GM21786 (cell line): ENCODE measurements at regions not wholly inside any gene's neighbourhood (a gene's known extent, or its start where the extent isn't known, plus 50 kb on each side); places are given as distances from the start of the nearest gene placed in this dataset.
"Not testable (repeated sequence)": the region's sequence is repeated elsewhere in the genome, so short reads cannot be mapped to it uniquely, and the experiment has no call there.

Experiments
- ATAC-seq: cut with Tn5 transposase; IDR thresholded peaks from one replicate; pipeline ENCODE4 v1.9.1; 2021; ENCODE audit not compliant: unreplicated experiment

DNA sequence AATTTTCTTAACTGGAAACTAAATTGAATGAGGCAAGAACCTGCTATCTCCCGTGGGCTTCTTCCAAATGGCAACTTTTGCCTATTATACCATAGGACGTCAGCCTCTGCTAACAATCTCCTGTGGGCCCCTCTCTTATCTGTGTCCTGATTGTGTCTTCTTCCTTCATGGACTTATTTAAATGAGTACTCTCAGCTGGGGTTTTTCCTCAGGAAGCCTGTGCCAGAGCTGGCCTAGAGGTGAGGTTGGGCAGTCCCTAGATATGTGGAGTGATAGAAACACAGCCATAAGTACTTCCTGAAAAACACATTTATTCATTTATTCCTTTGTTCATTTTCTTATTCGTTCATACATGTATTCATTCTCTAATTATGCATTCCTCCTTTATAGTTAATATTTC lies 712.5 kb upstream of the SLIT2 start:
- no peak for ATAC-seq

GRCh38 chr4:19534159-19534558 lies 717.5 kb upstream of the SLIT2 start:
- ATAC-seq, result no peak

DNA sequence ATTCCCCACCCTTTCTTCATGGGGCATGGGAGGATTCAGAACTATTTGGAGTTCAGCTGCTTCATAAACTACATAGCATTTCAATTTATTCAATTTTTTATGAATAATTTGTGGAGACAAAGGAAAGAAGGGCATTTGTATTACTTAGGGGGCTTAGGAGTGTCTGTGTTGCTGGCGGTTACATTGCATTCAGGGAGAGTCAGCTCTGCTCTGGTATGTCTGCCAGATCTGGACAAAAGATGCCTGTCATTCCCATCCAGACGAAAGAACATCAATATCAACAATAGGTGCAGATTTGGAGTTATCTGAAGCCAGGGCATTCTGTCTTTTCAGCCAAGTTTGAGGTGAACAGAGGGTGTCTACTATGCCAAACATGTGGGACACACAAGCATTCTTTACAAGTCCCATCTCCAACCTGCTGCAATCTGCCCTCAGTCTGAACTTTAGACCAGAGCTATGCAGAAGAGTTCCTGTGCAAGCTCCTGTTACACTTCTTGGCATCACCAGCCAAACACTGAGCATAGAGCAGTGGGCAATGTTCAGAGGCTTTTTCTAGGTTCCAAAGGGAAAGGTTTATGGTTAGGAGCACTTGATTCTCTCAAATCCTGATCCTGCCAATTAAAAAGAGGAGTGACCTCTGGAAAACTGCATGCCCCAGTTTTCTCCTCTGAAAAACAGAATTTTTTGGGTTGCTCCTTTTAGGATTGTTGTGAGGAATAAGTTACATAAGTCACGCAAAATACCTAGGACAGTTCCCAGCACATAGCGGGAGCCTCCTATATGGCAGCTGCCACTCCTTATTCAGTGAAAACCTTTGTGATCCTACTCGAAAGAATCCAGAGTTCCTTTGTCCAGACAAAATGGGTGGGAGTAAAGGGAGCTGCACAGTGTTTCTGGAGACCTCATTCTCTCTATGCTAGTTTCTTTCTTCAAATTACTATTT lies 719.5 kb upstream of the SLIT2 start:
- ATAC-seq, result no peak

- ATAC-seq, result no peak
These were observed 727.7 kb upstream of the SLIT2 start for GRCh38 chr4:19523964-19524363.

DNA sequence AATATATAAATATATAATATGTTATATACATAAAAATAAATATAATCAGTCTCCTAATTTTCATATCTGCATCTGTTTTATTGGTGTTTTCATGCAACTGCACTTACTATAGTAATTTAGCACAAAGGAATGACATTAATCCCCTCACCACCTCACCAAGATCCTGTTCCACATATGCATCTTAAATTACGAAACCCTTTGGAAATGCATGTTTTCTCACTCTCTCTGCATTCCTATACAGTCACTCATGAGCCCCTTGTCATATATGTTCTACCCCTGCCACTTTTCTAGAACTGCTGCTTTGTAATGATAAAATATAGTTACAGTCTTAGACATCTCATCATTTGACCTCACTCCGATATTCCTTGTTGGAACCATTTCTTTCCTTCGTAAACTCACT lies 728.7 kb upstream of the SLIT2 start:
- ATAC-seq, result no peak

GRCh38 chr4:19520939-19521520 lies 730.7 kb upstream of the SLIT2 start:
- ATAC-seq, result no peak

DNA sequence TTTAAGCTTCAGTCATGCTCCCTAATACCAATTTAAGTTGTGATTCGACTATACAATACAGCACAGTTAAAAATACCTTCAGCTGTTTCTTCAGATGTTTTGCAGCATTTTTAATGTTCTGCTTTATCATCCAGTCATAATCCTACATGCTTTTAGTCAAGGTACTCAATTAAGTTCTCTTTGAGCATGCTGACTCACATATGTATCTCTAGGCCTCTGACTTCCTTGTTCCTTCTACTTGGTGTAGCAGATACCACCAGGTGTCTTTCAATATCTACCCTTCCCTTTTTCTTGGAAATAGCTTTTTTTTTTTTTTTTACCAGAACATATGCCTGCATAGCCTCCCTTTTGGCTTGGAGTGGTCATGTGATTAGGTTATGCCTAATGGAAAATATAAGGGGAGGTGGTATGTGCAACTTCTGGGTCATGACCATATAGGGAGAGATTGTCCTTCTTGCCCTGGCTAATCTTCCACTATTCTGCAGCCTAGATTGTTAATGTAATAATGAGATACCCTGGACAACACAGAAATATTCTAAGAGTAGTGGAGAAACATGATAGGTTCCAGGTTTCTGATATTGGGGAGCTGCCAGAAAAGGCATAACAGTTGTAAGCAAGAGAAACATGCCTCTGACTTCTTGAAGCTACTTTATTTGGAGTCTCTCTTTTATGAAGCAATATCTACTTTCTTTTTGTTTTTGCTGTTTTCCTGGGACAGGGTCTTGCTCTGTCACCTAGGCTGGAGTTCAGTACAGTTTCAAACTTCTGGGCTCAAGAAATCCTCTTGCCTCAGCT lies 737.2 kb upstream of the SLIT2 start:
- no peak for ATAC-seq

DNA sequence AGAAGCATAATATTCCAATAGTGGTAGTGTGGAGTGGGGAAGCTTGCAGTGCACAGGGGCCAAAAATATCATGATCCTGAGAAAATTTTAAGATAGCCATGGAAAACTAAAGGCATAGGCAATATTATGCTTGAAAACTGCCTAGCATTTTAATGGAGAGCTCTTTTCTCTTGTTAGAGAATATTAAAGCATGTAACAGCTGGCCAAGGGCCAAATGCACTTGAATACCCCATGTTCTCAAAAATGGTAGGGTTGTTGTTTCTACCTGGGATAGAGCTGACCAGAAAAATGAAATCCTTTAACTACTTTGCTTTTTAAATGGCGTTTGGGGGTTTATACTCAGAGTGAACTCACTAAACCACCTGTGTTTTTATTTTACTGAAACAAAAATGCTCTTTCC lies 739.6 kb upstream of the SLIT2 start:
- ATAC-seq, result no peak

GRCh38 chr4:19510993-19511392 lies 740.7 kb upstream of the SLIT2 start:
- no peak for ATAC-seq

- ATAC-seq, result no peak
These were observed 743.3 kb upstream of the SLIT2 start for GRCh38 chr4:19508442-19508841.

- ATAC-seq, result no peak
These were observed 754.0 kb upstream of the SLIT2 start for GRCh38 chr4:19497705-19498104.

DNA sequence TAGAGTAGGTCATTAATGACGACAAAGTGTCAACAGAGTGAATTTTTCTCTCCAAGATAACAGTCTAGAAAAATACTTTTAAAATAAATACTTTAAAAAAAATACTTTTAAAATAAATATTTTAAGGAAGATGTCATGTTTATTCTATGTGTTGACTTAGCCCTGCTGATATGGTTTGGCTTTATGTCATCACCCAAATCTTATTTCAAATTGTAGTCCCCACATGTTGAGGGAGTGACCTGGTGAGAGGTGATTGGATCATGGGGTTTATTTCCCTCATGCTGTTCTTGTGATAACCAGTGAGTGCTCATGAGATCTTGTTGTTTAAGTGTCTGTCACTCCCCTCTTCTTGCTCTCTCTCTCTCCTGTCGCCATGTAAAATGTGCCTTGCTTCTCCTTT lies 754.9 kb upstream of the SLIT2 start:
- ATAC-seq, result no peak

DNA sequence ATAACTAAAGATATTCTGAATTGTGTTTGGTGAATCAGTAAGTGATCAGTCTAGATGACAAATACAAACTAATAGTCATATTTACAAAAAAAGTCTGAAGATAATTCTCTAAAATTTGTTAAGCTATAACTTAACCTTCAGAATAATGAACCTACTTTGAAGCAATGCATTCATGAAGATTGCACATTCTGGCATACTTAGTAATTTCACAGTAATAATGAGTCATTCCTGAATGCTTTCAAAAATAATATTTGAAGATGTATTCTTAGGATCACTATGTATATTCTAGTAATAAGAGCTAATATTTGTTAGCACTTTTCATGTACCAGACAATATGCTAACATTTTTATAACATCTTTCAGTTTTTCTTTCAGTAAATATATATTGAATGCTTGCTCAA lies 756.7 kb upstream of the SLIT2 start:
- no peak for ATAC-seq

GRCh38 chr4:19492606-19493005 lies 759.1 kb upstream of the SLIT2 start:
- no peak for ATAC-seq

GRCh38 chr4:19486400-19486799 lies 765.3 kb upstream of the SLIT2 start:
- ATAC-seq, result no peak

GRCh38 chr4:19478791-19479190 lies 772.9 kb upstream of the SLIT2 start:
- no peak for ATAC-seq

DNA sequence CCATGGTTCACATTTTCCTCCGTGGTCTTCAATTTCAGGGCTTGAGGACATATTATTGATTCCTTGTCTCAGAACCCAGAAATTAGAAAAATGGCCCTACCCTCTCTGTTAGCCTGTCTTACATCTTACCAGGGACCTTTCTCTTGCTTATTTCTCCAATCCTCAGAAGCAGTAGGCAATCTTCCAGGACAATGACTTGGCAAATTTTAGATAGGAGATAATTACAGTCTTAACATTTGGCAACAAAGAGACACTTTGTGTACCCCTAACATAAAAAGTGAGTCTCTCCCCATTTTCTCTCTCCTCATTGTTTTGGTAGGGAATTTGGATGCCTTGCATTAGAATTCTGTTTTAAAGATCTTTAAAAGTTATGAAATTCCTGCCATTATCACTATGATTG lies 778.1 kb upstream of the SLIT2 start:
- no peak for ATAC-seq

- ATAC-seq, result no peak
These were observed 779.0 kb upstream of the SLIT2 start for GRCh38 chr4:19472666-19473065.

DNA sequence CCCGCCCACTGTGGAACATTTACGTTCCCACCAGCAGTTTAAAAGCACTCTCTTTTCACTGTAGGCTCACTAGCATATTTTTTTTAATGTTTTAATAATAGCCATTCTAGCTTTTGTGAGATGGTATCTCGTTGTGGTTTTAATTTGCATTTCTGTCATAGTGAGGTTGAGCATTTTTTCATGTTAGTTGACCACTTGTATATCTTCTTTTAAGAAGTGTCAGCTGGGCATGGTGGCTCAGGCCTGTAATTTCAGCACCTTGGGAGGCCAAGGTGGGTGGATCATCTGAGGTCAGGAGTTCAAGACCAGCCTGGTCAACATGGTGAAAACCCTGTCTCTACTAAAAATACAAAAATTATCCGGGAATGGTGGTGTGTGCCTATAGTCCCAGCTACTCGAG lies 781.7 kb upstream of the SLIT2 start:
- not testable (repeated sequence) for ATAC-seq

DNA sequence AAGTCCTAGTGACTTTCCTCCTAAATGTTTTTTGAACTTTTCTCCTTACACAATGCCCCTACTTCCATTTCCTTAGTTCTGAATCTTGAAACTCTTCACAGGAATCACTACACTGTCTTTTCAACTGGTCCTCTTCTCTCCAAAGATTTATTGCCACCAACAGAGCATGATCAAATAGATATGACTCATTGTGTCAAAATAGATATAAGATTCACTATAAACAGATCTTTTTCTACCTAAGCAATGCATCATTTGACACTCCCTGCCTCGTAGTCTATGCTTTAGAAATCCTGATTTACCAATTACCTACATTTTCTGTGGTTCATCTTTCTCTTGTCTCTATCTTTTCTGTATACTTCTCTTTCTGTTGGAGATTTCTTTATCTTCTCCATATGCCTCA lies 789.6 kb upstream of the SLIT2 start:
- no peak for ATAC-seq

GRCh38 chr4:19455850-19456602 lies 795.7 kb upstream of the SLIT2 start:
- ATAC-seq, result no peak
